NCI-H128 (cell line): ENCODE measurements at regions not wholly inside any gene's neighbourhood (a gene's known extent, or its start where the extent isn't known, plus 50 kb on each side); places are given as distances from the start of the nearest gene placed in this dataset.

ENCODE experiments used
- DNase-seq: peaks from one replicate; lab custom pipeline; 2025; ENCODE audit not compliant: unreplicated experiment; lab: John Stamatoyannopoulos, UW

- DNase-seq, result no peak
These were observed 225.9 kb downstream of the TTLL7 start for GRCh38 chr1:83773059-83773458.

GRCh38 chr1:83770319-83770661, 228.6 kb downstream of the TTLL7 start:
- no peak for DNase-seq

GRCh38 chr1:83769594-83770318, 229.2 kb downstream of the TTLL7 start:
- no peak for DNase-seq

- no peak for DNase-seq
These were observed 229.9 kb downstream of the TTLL7 start for GRCh38 chr1:83769072-83769471.

- no peak for DNase-seq
These were observed 232.7 kb downstream of the TTLL7 start for GRCh38 chr1:83766241-83766691.

- DNase-seq, result no peak
These were observed 233.8 kb downstream of the TTLL7 start for GRCh38 chr1:83765125-83765524.

- no peak for DNase-seq
These were observed 234.7 kb downstream of the TTLL7 start for GRCh38 chr1:83764209-83764608.

GRCh38 chr1:83763361-83764095, 235.4 kb downstream of the TTLL7 start:
- DNase-seq, result no peak

- no peak for DNase-seq
These were observed 236.5 kb downstream of the TTLL7 start for GRCh38 chr1:83762416-83762815.

- DNase-seq, result no peak
These were observed 236.9 kb downstream of the TTLL7 start for GRCh38 chr1:83762039-83762365.

- no peak for DNase-seq
These were observed 237.5 kb downstream of the TTLL7 start for GRCh38 chr1:83761167-83762038.

GRCh38 chr1:83760226-83761021, 238.5 kb downstream of the TTLL7 start:
- no peak for DNase-seq

- no peak for DNase-seq
These were observed 241.8 kb downstream of the TTLL7 start for GRCh38 chr1:83756984-83757717.

- no peak for DNase-seq
These were observed 247.3 kb downstream of the TTLL7 start for GRCh38 chr1:83751602-83752001.

- no peak for DNase-seq
These were observed 248.7 kb downstream of the TTLL7 start for GRCh38 chr1:83750201-83750600.

- no peak for DNase-seq
These were observed 251.0 kb downstream of the TTLL7 start for GRCh38 chr1:83747853-83748482.

GRCh38 chr1:83746234-83746633, 252.7 kb downstream of the TTLL7 start:
- no peak for DNase-seq

- DNase-seq, result no peak
These were observed 256.5 kb downstream of the TTLL7 start for GRCh38 chr1:83742446-83742845.

- no peak for DNase-seq
These were observed 257.2 kb downstream of the TTLL7 start for GRCh38 chr1:83741770-83742169.

GRCh38 chr1:83741348-83741747, 257.6 kb downstream of the TTLL7 start:
- DNase-seq, result no peak
